Bronchial epithelial cell (primary cell): ENCODE measurements at regions not wholly inside any gene's neighbourhood (a gene's known extent, or its start where the extent isn't known, plus 50 kb on each side); places are given as distances from the start of the nearest gene placed in this dataset.

ENCODE experiments used
- DNase-seq: peaks from one replicate; pipeline ENCODE4 v3.0.0-alpha.2; 2010; ENCODE audit warnings: low read depth
- FAIRE-seq: peaks from 2 replicates; lab custom pipeline; 2011; peaks lifted over from hg19 to GRCh38; lab: Jason Lieb, UNC
- H3K27me3 ChIP-seq: 2 replicates; pipeline ENCODE4 v1.5.1; 2011; ENCODE audit warnings: low read length; ENCODE audit not compliant: control insufficient read depth, insufficient read depth
- H3K36me3 ChIP-seq: 2 replicates; pipeline ENCODE4 v1.5.1; 2011; ENCODE audit warnings: low read length; ENCODE audit not compliant: control insufficient read depth, insufficient read depth
- H3K4me3 ChIP-seq: 2 replicates; pipeline ENCODE4 v1.5.1; 2011; ENCODE audit warnings: mild to moderate bottlenecking, low read depth, low read length, control low read depth
- CTCF ChIP-seq: IDR thresholded peaks from 2 replicates; pipeline ENCODE4 v1.5.1; 2011; ENCODE audit warnings: mild to moderate bottlenecking, moderate library complexity, low read length, control low read depth, inconsistent platforms; ENCODE audit not compliant: insufficient read depth, severe bottlenecking

GRCh38 chr11:26198532-26199096 is 133.3 kb upstream of the ANO3 start:
- Histone ChIP-seq H3K36me3 (no peaks in the 10 kb centered on the region), H3K27me3 (no peaks in the 10 kb centered on the region), H3K4me3 (no peak overlapping the region)
- no peak for TF ChIP-seq CTCF
- DNase-seq (no peak), FAIRE-seq (no peak)

GRCh38 chr11:26199331-26200095 is 132.4 kb upstream of the ANO3 start:
- FAIRE-seq = no peak
- DNase-seq = no peak
- no peak for TF ChIP-seq CTCF
- H3K36me3 ChIP-seq = no peaks in the 10 kb centered on the region
- H3K27me3 ChIP-seq = no peaks in the 10 kb centered on the region
- H3K4me3 ChIP-seq = no peak overlapping the region

GRCh38 chr11:26201411-26201810 is 130.5 kb upstream of the ANO3 start:
- H3K27me3 ChIP-seq = no peaks in the 10 kb centered on the region

GRCh38 chr11:26202754-26203153 is 129.2 kb upstream of the ANO3 start:
- FAIRE-seq (no peak), DNase-seq (no peak)
- H3K4me3 ChIP-seq = no peak overlapping the region

More at GRCh38 chr11:26201411-26201810, 130.5 kb upstream of the ANO3 start:
- H3K36me3 ChIP-seq = no peaks in the 10 kb centered on the region
- FAIRE-seq (no peak), DNase-seq (peak; percentile 82)
- no peak for TF ChIP-seq CTCF
- no peak overlapping the region for H3K4me3 ChIP-seq

GRCh38 chr11:26204101-26204500 is 127.8 kb upstream of the ANO3 start:
- TF ChIP-seq CTCF = no peak
- DNase-seq (no peak), FAIRE-seq (no peak)
- no peak overlapping the region for H3K4me3 ChIP-seq
- H3K36me3 ChIP-seq = no peaks in the 10 kb centered on the region
- no peaks in the 10 kb centered on the region for H3K27me3 ChIP-seq

More at GRCh38 chr11:26202754-26203153, 129.2 kb upstream of the ANO3 start:
- Histone ChIP-seq H3K36me3 (no peaks in the 10 kb centered on the region), H3K27me3 (no peaks in the 10 kb centered on the region)
- no peak for TF ChIP-seq CTCF
